NCI-H82 (cell line): ENCODE measurements at regions not wholly inside any gene's neighbourhood (a gene's known extent, or its start where the extent isn't known, plus 50 kb on each side); places are given as distances from the start of the nearest gene placed in this dataset.
"Not testable (repeated sequence)": the region's sequence is repeated elsewhere in the genome, so short reads cannot be mapped to it uniquely, and the experiment has no call there.

Experiments used
- DNase-seq: peaks from one replicate; lab custom pipeline; 2025; lab: John Stamatoyannopoulos, UW

- DNase-seq: no peak
These were observed 237.6 kb upstream of the NDN start for GRCh38 chr15:23924686-23925085.

GRCh38 chr15:23954931-23955330 is 267.8 kb upstream of the NDN start:
- no peak for DNase-seq

GRCh38 chr15:23983500-23984259 is 296.6 kb upstream of the NDN start:
- DNase-seq: no peak

- DNase-seq: no peak
These were observed 307.2 kb upstream of the NDN start for GRCh38 chr15:23994273-23994672.

- no peak for DNase-seq
These were observed 311.0 kb upstream of the NDN start for GRCh38 chr15:23998056-23998455.

- DNase-seq: no peak
These were observed 321.4 kb upstream of the NDN start for GRCh38 chr15:24008476-24008875.

GRCh38 chr15:24017470-24017869 is 330.4 kb upstream of the NDN start:
- DNase-seq: no peak

- no peak for DNase-seq
These were observed 352.6 kb upstream of the NDN start for GRCh38 chr15:24039683-24040082.

- DNase-seq: no peak
These were observed 367.6 kb upstream of the NDN start for GRCh38 chr15:24054547-24055245.

- DNase-seq: no peak
These were observed 380.8 kb upstream of the NDN start for GRCh38 chr15:24067733-24068501.

- DNase-seq: no peak
These were observed 388.4 kb upstream of the NDN start for GRCh38 chr15:24075420-24076089.

- no peak for DNase-seq
These were observed 389.1 kb upstream of the NDN start for GRCh38 chr15:24076090-24076784.

- DNase-seq: no peak
These were observed 391.4 kb upstream of the NDN start for GRCh38 chr15:24078310-24079029.

GRCh38 chr15:24088941-24089340 is 401.8 kb upstream of the NDN start:
- DNase-seq: not testable (repeated sequence)

- DNase-seq: not testable (repeated sequence)
These were observed 414.4 kb upstream of the NDN start for GRCh38 chr15:24101503-24101902.

GRCh38 chr15:24107524-24107923 is 420.4 kb upstream of the NDN start:
- DNase-seq: not testable (repeated sequence)

GRCh38 chr15:24107948-24108347 is 420.8 kb upstream of the NDN start:
- DNase-seq: not testable (repeated sequence)

GRCh38 chr15:24108349-24108748 is 421.2 kb upstream of the NDN start:
- not testable (repeated sequence) for DNase-seq

GRCh38 chr15:24139622-24140021 is 452.5 kb upstream of the NDN start:
- not testable (repeated sequence) for DNase-seq

GRCh38 chr15:24145070-24145469 is 458.0 kb upstream of the NDN start:
- DNase-seq: not testable (repeated sequence)

- no peak for DNase-seq
These were observed 459.1 kb upstream of the NDN start for GRCh38 chr15:24146251-24146650.
